ENCODE measurements at regions not wholly inside any gene's neighbourhood (a gene's known extent, or its start where the extent isn't known, plus 50 kb on each side); places are given as distances from the start of the nearest gene placed in this dataset.

DNA sequence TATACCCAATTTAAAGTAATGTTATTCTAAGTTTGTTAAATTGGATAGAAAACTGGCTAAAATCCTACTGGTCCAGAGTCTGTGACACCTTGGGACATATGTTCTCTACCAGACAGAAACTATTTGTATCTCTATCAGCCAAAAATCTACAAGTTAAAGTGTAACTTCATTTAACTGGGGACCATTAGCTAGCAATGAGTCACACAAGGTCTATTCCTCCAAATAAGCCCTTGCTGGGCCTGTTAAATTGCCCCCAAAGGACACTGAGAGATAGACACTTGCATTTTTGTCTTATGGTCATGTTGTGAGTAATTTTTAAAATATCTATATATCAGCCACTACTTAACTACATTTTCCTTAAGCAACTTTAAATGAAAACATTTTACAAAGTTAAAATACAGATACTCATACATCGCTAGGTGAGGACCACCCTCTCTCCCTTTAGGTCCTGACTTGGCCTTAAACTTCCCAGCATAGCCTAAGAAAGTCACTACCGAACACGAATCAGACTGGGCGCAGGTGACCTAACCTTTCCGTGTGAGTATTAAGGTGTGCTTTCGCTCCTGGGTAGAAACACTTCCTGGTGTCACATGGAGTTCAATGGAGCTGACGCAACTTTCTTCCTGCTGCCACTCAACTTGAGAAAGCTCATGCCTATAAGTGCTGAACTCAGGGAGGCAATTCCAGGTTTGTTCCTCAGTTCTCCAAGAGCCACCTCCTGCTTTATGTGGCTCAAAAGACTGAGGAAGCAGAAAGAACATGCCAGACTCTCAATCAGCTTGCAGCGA lies 249.1 kb downstream of the DIRAS2 start:
- in situ Hi-C loops (cut with HindIII; ENCODE audit: low sequenced_read_pairs), result no loop called here

DNA sequence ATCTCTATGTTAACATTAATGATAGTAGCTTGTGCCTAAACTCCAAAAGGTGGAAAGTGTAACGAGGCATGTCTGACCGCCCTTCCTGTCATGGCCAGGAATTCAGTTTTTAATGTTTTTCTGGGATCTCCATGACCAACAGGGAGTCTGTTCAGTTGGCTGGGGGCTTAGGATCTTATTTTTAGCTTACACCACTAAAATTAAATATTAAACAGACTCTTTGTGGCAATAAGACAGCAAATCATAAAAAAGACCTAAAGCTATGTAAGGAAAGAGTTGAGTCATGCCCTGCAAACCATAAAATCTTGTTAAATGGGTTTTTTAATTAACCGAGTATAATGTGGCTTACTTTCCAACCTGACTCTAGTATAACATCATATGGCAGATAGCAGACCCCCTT lies 247.8 kb downstream of the DIRAS2 start:
- in situ Hi-C loops (cut with HindIII; ENCODE audit: low sequenced_read_pairs), result no loop called here

DNA sequence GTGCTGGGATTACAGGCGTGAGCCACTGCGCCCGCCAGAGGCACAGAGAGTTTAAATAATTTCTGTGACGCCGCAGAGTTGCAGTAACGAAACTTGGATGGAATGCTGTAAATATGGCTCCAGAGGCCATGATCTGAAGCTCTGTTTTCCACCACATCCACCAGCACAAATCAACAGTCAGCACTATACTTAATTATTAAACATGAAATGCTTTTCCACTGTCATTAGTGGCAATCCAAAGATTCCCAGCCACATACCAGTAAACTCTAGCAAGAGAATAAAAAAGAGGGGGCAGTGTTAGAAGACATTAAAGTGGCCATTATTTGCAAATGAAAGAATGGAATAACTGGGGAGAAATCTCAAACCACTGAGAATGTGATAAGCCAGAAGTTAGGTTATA lies 242.5 kb downstream of the DIRAS2 start:
- in situ Hi-C loops (cut with HindIII; ENCODE audit: low sequenced_read_pairs), result no loop called here

DNA sequence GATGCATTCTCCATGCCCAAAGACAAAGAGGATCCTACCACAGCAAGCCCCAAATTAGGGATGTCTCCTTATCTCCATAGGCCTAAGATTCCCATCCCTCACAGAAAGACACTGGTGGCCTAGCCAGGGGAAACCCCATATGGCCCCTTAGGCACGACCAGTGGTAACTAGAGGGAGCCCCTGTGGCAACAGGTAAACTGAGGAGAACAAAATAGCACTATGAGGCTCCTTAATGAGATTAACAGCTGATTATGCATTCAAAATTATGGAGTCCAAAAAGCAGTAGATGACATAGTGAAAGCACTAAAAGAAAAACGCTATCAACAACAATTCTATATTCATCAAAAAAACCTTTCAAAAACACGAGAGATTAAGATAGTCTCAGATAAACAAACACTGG lies 234.0 kb downstream of the DIRAS2 start:
- in situ Hi-C loops (cut with HindIII; ENCODE audit: low sequenced_read_pairs), result no loop called here

DNA sequence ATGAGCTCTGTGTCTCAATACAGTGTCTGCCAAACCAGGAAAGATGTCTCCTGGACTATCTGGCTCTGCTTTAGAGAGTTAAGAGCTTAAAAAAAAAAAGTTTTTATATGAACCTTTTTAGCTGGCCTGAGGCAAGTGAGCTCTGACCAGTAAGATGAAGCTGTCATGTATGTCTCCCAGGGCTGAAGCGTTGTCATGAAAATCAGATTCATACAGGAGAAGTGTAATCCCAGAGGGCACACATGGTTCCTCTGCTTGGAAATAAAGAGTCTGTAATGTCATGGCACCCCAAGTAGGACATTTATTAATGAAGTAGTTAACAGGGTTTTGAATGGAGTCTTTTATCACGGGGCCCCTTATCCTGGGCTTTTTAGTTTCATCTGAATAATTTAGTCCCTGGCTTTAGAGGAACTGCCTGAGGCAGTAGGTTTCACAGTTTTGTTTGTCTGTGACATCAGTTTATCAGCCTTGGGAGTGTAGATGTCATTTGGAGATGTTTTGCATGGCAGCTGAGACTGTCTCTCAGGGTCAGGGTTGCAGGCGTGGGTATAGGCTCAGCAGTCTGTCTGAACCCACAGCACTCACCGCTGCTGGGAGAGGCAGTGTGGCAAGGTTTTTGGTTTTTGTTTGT lies 223.3 kb downstream of the DIRAS2 start:
- in situ Hi-C loops (cut with HindIII; ENCODE audit: low sequenced_read_pairs), result no loop called here

DNA sequence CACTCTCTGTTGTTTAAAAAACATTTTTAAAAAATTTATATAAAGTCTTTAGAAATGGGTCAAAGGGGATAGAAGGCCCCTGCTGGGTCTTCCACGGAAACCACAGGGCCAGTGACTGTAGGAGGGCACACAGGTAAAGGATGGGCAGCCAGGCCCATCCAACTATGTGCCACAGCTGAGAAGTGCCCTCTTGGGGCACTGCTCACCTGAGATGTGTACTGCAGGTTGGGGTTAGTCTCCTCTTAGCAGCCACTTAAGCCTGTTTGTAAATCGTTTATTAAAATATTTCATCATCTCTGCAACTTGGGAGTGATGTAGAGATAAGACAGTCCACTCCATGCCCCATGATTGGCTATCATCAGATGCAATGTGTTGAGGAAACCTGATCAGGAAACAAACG lies 222.4 kb downstream of the DIRAS2 start:
- in situ Hi-C loops (cut with HindIII; ENCODE audit: low sequenced_read_pairs), result no loop called here

DNA sequence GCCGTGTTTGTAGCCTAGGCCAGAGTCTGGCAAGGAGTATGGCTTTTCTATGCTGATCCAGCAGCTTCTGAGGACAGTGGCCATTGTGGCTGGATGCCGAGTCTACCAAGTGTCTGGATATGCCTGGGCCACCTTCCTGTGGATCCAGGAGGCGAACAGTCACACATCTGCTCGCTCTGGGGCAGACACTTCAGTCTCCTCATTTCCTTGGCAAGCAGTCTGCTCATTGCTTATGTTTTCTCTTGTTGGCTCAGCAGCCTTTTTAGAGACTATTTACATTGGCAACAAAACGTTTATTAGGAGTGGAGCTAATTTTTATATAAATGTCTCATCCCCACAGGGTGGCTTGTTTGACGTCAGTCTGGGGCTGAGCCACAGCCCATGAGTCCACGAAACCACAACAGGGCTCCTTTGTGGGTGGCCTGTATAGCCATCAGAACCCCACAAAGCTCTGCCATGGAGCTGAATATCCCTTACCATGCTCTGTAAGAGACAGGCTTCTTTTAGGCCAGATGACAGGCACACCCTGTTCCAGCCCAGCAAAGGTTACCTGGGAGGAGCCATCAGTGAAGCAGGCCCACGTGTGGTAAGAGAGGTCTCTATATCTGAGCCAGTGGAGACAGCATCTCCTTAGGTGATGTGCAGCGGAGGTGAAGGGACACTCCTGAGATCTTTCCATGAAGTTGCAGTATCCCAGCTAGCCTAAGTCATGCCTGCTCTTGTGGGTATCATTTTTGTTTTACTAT lies 221.7 kb downstream of the DIRAS2 start:
- in situ Hi-C loops (cut with HindIII; ENCODE audit: low sequenced_read_pairs), result no loop called here

DNA sequence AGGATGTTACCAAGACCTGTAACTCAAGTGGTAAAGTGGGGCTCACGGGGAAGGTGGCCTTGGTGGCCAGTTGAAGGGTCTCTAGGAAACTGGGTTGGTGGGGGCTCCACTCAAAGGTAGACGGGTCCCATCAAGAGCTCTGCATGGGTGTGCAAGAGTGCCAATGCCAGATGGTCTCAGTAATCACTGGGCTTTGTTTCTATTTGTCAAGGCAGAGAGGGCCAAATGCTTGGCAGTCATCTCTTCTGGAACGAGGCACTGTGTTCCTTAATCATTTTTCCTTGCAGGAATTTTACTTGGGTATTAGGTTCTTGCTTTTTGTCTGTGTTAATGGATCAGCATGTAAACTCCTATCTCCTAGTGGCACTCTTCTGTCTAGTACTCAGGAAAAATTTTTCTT lies 220.8 kb downstream of the DIRAS2 start:
- in situ Hi-C loops (cut with HindIII; ENCODE audit: low sequenced_read_pairs), result no loop called here

DNA sequence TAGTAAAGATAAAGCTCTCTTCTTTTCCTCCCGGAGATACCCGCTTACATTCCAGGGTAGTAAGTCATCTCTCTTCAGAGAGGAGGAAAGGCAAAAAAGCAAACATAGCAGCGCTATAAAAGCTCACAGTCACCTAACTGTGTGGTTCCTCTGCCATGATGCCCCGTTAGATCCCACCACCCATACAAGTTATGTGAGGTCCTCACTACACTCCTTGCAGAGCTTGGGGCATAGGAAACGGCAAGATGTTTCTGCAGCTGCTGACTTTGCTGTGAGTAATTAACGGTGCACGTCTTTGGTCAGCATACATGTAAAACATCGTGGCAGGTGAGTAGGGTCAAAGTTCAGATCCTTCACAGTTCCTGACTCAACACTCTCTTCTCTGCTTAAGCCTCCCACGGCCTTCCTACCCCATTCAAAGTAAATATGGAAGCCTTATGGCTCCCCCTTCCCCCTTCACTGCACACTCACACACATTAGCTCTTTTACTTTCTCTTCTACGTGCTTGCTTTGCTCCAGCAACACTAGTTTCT lies 218.9 kb downstream of the DIRAS2 start:
- in situ Hi-C loops (cut with HindIII; ENCODE audit: low sequenced_read_pairs), result no loop called here

DNA sequence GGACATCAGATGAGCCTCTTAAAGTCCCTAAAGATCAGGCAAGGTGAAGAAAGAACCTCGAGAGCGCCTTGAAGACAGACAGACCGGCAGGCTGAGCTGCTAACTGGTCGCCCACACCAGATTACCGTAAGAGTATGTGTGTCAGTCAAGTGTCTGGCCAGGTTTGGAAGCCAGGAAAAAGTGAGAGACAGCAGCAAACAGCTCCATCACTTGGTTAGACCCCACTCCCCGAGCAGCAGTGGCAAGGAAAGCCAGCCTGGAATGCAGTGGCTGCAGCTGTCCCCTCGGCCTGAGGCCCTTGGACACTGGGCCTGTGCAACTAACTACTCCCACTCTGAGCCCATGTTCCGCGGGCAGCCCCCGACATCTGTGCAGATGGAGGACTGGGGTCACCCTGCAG lies 214.1 kb downstream of the DIRAS2 start:
- in situ Hi-C loops (cut with HindIII; ENCODE audit: low sequenced_read_pairs), result no loop called here

DNA sequence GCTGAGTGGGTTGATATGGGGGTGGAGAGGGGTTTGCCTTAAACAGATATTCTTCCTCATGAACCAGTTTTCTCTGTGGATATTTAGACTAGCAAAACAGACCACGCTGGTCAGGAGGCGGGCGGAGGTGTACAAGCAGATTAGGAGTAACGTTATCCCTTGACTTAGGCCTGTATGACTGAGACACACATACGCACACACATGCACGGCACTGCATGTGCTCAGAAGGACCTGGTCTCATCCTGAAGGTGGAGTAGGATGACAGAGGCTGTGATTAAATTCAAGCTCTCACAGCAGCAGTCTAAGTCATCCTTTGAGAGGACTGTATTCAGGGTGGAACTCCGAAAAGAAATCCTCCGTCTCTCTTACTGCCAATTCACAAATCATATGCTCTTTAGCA lies 209.7 kb downstream of the DIRAS2 start:
- in situ Hi-C loops (cut with HindIII; ENCODE audit: low sequenced_read_pairs), result no loop called here

DNA sequence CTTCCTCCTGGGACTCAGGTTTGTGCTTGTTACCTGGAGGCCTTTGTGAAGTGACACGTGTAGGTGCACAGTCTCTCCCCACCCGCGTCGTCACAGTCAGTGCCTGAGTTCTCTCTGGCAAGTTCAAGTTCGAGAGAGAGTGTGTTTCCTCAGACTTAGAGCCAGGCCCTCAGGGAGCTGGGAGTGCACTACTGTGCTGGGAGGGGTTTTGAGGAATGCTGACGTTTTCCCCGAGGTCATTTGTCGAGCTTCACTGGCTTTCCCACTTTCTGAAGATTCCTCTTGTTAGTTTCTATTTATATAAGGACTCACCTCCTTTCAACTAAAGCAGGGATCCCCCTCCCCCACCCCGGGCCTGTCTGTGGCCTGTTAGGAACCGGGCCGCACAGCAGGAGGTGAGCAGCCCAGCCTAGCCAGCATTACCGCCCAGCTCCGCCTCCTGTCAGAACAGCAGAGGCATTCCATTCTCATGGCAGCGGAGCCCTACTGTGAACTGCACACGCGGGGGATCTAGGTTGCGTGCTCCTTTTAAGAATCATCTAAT lies 209.2 kb downstream of the DIRAS2 start:
- in situ Hi-C loops (cut with HindIII; ENCODE audit: low sequenced_read_pairs), result no loop called here

DNA sequence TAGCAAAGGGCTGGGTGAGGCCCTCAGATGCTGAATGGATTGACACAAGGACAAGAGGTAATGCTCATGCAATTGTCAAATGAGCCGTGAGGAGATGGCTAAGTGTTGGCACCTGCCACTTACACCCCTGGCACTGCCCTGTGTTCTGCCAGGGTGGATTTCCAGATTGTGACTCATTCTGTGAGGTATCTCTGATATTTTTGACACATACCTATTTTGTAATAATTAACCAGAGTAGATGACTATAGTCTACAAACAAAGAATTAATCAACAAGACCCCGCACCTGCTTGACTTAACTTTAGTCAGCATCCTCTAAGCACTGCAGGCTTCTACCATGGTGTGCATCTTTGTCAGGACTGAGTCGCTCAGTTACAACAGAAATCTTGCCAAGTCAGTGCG lies 200.8 kb downstream of the DIRAS2 start:
- in situ Hi-C loops (cut with HindIII; ENCODE audit: low sequenced_read_pairs), result no loop called here

DNA sequence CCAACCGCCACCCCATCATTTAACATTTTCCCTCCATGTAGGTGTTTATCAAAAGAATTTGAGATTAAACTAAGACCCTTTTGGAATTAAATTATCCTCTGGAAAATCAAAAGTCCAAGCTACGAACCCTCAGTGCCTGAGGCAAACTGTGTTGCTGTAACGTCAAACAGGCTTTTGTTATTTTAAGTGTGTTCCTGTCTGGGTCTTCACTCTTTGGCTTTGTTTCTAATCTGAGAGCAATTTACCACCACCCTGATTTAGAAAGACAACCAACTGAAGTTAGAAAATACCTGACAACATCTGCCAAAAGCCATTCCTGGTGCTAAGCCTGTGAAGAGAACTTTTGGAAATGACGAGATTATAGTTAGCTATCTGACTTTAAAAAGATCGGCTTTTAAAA lies 199.9 kb downstream of the DIRAS2 start:
- in situ Hi-C loops (cut with HindIII; ENCODE audit: low sequenced_read_pairs), result no loop called here

DNA sequence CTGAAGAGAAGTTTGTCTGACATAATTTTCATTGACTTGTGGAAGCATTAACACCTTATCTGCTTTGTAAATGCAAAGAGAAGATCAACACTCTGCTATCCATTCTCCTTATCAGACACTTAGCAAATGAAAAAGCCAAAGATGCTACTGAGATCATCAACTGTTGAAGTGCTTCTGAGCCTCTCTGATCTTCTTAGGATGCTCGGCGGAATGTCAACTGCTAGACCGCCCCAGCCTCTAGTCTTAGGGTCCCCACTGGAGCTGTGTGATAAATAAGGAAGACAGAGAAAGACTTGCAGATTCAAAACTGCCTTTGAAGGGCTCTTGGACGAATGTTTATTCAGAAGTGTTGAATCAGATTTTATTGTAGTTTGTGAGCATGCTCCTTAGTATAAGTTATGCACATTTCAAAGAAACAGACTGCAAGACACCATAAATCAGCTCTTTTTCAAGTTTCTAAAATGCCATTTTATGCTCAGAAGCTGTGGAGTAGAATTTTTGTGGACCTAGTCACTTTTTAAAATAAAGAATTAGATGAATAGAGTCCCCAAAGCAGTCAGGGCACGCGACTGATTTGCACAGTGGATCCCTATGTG lies 197.9 kb downstream of the DIRAS2 start:
- in situ Hi-C loops (cut with HindIII; ENCODE audit: low sequenced_read_pairs), result no loop called here

DNA sequence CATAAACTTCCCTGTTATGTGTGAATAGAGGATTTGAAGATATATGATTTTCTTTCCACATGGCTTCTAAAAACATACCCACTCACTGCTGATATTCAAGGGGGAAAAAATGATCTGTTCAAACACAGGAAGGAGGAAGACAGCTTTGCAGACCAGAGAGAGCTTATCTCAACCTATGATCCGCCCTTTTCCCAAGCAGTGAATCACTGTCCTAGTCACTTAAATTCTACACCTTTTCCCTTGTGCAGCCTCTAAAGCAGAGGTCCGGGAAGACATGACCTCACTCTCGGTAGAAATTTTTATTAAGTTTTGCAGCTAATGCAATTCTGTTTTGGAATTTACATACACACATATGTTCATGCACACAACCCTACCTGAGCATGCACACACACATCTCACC lies 197.2 kb downstream of the DIRAS2 start:
- in situ Hi-C loops (cut with HindIII; ENCODE audit: low sequenced_read_pairs), result no loop called here

DNA sequence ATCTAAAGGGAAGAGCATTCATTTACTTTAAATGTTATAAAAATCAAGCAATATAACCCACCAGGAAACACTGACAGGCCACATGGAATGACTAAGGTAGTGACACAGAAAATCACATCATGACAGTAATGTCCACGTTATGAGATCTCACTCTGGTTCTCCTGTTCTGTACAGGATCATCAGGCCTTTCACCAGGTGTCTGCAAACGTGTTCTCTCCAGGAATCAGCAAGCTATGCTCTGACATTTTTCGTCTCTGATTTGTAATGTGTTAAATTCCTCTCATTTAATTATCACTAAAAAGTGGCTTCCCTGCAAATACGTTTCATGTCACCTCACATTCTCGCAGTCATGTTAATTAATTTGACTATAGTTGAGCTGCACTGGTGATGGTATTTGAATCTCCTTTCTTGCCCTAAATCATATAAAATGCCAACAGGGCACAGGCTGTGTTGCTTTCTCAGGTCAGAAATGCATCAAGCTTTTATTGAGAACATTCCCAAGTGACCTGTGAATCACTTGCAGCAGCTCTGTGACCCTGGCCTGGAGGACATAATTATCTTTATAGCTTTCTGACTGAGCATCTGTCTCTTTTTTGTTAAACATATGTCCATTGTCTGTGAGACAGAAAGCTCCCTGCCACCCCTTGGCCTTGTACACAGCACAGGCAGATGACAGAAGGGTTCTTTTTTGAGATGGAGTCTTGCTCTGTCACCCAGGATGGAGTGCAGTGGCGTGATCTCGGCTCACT lies 196.2 kb downstream of the DIRAS2 start:
- in situ Hi-C loops (cut with HindIII; ENCODE audit: low sequenced_read_pairs), result no loop called here

DNA sequence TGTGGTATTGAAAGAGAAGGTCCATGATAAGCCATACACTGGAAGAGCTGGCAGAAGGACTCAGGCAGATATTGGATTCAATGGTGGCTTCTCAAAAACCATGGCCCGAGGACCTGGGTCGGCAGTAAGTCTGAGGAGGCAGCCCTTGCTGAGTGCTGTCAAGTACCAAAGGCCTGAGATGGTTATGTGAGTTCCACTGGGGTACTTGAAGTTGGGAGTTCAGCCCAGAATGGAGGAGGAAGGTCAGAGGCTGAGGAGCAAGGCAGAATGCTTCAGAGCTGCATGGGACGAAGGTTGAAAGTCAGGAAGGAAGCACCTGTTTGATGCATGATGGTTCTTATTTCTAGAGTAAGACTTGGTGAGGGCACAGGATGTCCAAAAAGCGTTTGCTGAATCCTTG lies 194.9 kb downstream of the DIRAS2 start:
- in situ Hi-C loops (cut with HindIII; ENCODE audit: low sequenced_read_pairs), result no loop called here

DNA sequence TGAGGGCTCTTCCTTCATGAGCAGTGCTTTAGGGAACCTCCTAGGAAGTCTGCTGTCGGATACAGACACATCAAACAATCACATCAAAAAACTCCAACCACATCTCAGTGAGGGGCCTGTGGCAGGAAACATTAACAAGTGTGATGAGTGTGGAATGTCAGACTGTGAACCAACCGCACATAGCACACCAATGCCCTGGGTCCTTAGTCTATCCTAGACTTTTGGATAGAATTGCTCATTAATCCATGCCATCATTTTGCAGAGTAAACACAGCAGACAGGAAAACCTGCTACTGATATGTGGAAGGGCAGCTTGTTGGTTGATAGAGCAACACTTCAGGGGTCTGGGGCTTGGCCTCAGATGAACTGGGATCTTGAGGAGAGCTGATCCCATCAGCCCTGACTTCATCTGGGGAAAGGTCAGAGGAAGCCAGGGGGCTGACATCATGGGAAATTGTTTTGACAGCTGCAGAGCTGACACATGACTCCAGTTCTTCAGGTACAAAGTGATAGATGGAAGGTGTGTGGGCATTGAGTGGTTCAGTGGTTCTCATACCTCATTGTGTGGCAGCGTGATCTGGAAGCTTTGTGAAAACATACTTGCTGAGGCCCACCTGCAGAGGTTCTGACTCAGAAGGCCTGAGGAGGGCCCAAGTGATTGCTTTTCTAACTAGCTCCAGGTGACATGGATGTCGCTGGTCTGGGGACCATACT lies 193.3 kb downstream of the DIRAS2 start:
- in situ Hi-C loops (cut with HindIII; ENCODE audit: low sequenced_read_pairs), result no loop called here

DNA sequence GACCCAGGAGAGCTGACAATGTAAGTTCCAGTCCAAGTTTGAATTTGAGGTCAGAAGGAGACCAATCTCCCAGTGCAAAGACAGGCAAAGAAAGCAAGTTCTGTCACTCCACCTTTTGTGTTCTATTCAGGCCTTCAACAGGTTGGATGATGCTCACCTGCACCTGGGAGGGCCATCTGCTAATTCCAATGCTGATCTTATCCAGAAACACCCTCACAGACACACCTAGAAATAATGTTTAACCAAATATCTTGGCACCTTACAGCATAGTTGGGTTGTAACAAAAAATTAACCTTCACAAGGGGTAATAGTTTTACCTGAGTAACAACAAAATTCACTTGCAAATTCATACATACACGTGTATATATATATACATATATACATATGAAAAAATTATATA lies 190.8 kb downstream of the DIRAS2 start:
- in situ Hi-C loops (cut with HindIII; ENCODE audit: low sequenced_read_pairs), result no loop called here

Measured in DLD1 (cell line).